Astrocyte (in vitro differentiated cells and primary cell): ENCODE measurements at regions not wholly inside any gene's neighbourhood (a gene's known extent, or its start where the extent isn't known, plus 50 kb on each side); places are given as distances from the start of the nearest gene placed in this dataset.

ENCODE experiments used
- DNase-seq: peaks from one replicate; pipeline ENCODE4 v3.0.0-alpha.2; 2010; ENCODE audit warnings: low read depth
- FAIRE-seq: peaks from 2 replicates; lab custom pipeline; 2011; peaks lifted over from hg19 to GRCh38; lab: Jason Lieb, UNC
- H2AFZ ChIP-seq: 2 replicates; pipeline ENCODE4 v1.6.0; 2012; ENCODE audit warnings: low read depth, low read length, inconsistent platforms
- H3K27ac ChIP-seq: 2 replicates; pipeline ENCODE4 v1.5.1; 2011; ENCODE audit warnings: low read depth, low read length, inconsistent platforms
- H3K27me3 ChIP-seq: 2 replicates; pipeline ENCODE4 v1.6.0; 2011; ENCODE audit warnings: low read length, inconsistent platforms; ENCODE audit not compliant: insufficient read depth
- H3K36me3 ChIP-seq: 2 replicates; pipeline ENCODE4 v1.5.1; 2011; ENCODE audit warnings: low read length, inconsistent platforms; ENCODE audit not compliant: insufficient read depth
- H3K4me1 ChIP-seq: 2 replicates; pipeline ENCODE4 v1.5.1; 2011; ENCODE audit warnings: low read length, inconsistent platforms; ENCODE audit not compliant: insufficient read depth
- H3K4me2 ChIP-seq: 2 replicates; pipeline ENCODE4 v1.6.0; 2012; ENCODE audit warnings: low read length, inconsistent platforms
- H3K4me3 ChIP-seq: 2 replicates; pipeline ENCODE4 v1.5.1; 2011; ENCODE audit warnings: low read depth, mild to moderate bottlenecking, low read length, inconsistent platforms; ENCODE audit not compliant: insufficient read depth
- H3K79me2 ChIP-seq: 2 replicates; pipeline ENCODE4 v1.6.0; 2012; ENCODE audit warnings: mild to moderate bottlenecking, low read length, inconsistent platforms; ENCODE audit not compliant: insufficient read depth
- H3K9ac ChIP-seq: 2 replicates; pipeline ENCODE4 v1.6.0; 2012; ENCODE audit warnings: mild to moderate bottlenecking, low read length, inconsistent platforms
- H3K9me3 ChIP-seq: 2 replicates; pipeline ENCODE4 v1.5.1; 2012; ENCODE audit warnings: low read depth, mild to moderate bottlenecking, low read length, inconsistent platforms; ENCODE audit not compliant: insufficient read depth
- H4K20me1 ChIP-seq: 2 replicates; pipeline ENCODE4 v1.6.0; 2012; ENCODE audit warnings: low read length, inconsistent platforms; ENCODE audit not compliant: insufficient read depth
- H3K27ac Mint-ChIP-seq: one replicate; pipeline ENCODE4 v1.8.0; 2021; ENCODE audit warnings: mild to moderate bottlenecking, mixed read lengths; ENCODE audit not compliant: unreplicated experiment
- H3K27me3 Mint-ChIP-seq: one replicate; pipeline ENCODE4 v1.8.0; 2021; ENCODE audit warnings: low read depth, mixed read lengths; ENCODE audit not compliant: unreplicated experiment
- H3K36me3 Mint-ChIP-seq: one replicate; pipeline ENCODE4 v1.8.0; 2021; ENCODE audit warnings: low read depth, mixed read lengths; ENCODE audit not compliant: unreplicated experiment
- H3K4me1 Mint-ChIP-seq: one replicate; pipeline ENCODE4 v1.8.0; 2021; ENCODE audit warnings: low read depth, mixed read lengths; ENCODE audit not compliant: unreplicated experiment
- H3K4me3 Mint-ChIP-seq: one replicate; pipeline ENCODE4 v1.8.0; 2021; ENCODE audit warnings: mild to moderate bottlenecking, moderate library complexity, mixed read lengths; ENCODE audit not compliant: unreplicated experiment
- H3K9me3 Mint-ChIP-seq: one replicate; pipeline ENCODE4 v1.8.0; 2021; ENCODE audit warnings: mild to moderate bottlenecking, mixed read lengths; ENCODE audit not compliant: unreplicated experiment
- CTCF ChIP-seq: IDR thresholded peaks from 2 replicates; pipeline ENCODE4 v1.5.1; 2011; ENCODE audit warnings: low read depth, mild to moderate bottlenecking, inconsistent platforms, low read length, moderate library complexity; ENCODE audit not compliant: insufficient read depth
- EZH2 ChIP-seq: IDR thresholded peaks from 2 replicates; pipeline ENCODE4 v1.6.1; 2012; ENCODE audit warnings: mild to moderate bottlenecking, low read length, inconsistent platforms; ENCODE audit not compliant: insufficient read depth

GRCh38 chr9:80928697-80929096 is 760.6 kb downstream of the TLE1 start:
- H3K27me3 ChIP-seq: no peaks in the 10 kb centered on the region
- FAIRE-seq: no peak

GRCh38 chr9:80926611-80927010 is 762.7 kb downstream of the TLE1 start:
- H2AFZ ChIP-seq: no peak overlapping the region
- H3K36me3 ChIP-seq: no peaks in the 10 kb centered on the region
- no peaks in the 10 kb centered on the region for H4K20me1 ChIP-seq
- H3K9ac ChIP-seq: no peak overlapping the region
- no peak overlapping the region for H3K27ac ChIP-seq
- FAIRE-seq (no peak), DNase-seq (no peak)
- no peaks in the 10 kb centered on the region for H3K79me2 ChIP-seq
- H3K9me3 ChIP-seq: no peaks in the 10 kb centered on the region
- Mint-ChIP-seq H3K4me1 (no peaks in the 10 kb centered on the region), H3K9me3 (peaks cover 2% of the 10 kb centered on the region), H3K4me3 (no peak overlapping the region), H3K36me3 (no peaks in the 10 kb centered on the region), H3K27ac (no peak overlapping the region), H3K27me3 (peaks cover 2% of the 10 kb centered on the region)
- H3K4me1 ChIP-seq: no peaks in the 10 kb centered on the region
- no peak overlapping the region for H3K4me3 ChIP-seq
- no peaks in the 10 kb centered on the region for H3K27me3 ChIP-seq
- H3K4me2 ChIP-seq: no peak overlapping the region
- TF ChIP-seq CTCF: no peak
- no peak for TF ChIP-seq EZH2

More at GRCh38 chr9:80928697-80929096, 760.6 kb downstream of the TLE1 start:
- H3K4me2 ChIP-seq: no peak overlapping the region
- no peaks in the 10 kb centered on the region for H3K9me3 ChIP-seq
- H2AFZ ChIP-seq: no peak overlapping the region
- Mint-ChIP-seq H3K27me3 (peaks cover 2% of the 10 kb centered on the region), H3K9me3 (no peaks in the 10 kb centered on the region), H3K4me3 (no peak overlapping the region), H3K27ac (no peak overlapping the region), H3K36me3 (no peaks in the 10 kb centered on the region), H3K4me1 (no peaks in the 10 kb centered on the region)
- no peak overlapping the region for H3K4me3 ChIP-seq
- H3K79me2 ChIP-seq: no peaks in the 10 kb centered on the region
- H3K4me1 ChIP-seq: no peaks in the 10 kb centered on the region
- H3K27ac ChIP-seq: no peak overlapping the region
- no peaks in the 10 kb centered on the region for H4K20me1 ChIP-seq
- no peaks in the 10 kb centered on the region for H3K36me3 ChIP-seq
- no peak for DNase-seq
- no peak for TF ChIP-seq CTCF
- no peak for TF ChIP-seq EZH2
- H3K9ac ChIP-seq: no peak overlapping the region

- Histone ChIP-seq H3K9me3 (no peaks in the 10 kb centered on the region), H4K20me1 (no peaks in the 10 kb centered on the region), H3K36me3 (no peaks in the 10 kb centered on the region), H3K4me3 (no peak overlapping the region), H3K9ac (no peak overlapping the region), H3K27me3 (no peaks in the 10 kb centered on the region), H3K79me2 (no peaks in the 10 kb centered on the region), H3K4me1 (no peaks in the 10 kb centered on the region), H3K4me2 (no peak overlapping the region), H3K27ac (no peak overlapping the region), H2AFZ (no peak overlapping the region)
- peaks cover 2% of the 10 kb centered on the region for H3K9me3 Mint-ChIP-seq
- TF ChIP-seq EZH2 (no peak), CTCF (no peak)
- no peak overlapping the region for H3K27ac Mint-ChIP-seq
- no peak overlapping the region for H3K4me3 Mint-ChIP-seq
- DNase-seq (no peak), FAIRE-seq (no peak)
- no peaks in the 10 kb centered on the region for H3K4me1 Mint-ChIP-seq
- H3K27me3 Mint-ChIP-seq: peaks cover 2% of the 10 kb centered on the region
- no peaks in the 10 kb centered on the region for H3K36me3 Mint-ChIP-seq
Observed at GRCh38 chr9:80922544-80922943, 766.8 kb downstream of the TLE1 start.
